ENCODE measurements at regions not wholly inside any gene's neighbourhood (a gene's known extent, or its start where the extent isn't known, plus 50 kb on each side); places are given as distances from the start of the nearest gene placed in this dataset.
"Not testable (repeated sequence)": the region's sequence is repeated elsewhere in the genome, so short reads cannot be mapped to it uniquely, and the experiment has no call there.

GRCh38 chr20:12821249-12821648 lies 187.5 kb upstream of the SPTLC3 start:
- no peak for DNase-seq (ENCODE audit: low spot score)

GRCh38 chr20:12823734-12824133 lies 185.0 kb upstream of the SPTLC3 start:
- DNase-seq (ENCODE audit: low spot score): no peak

- no peak for DNase-seq (ENCODE audit: low spot score)
Observed at GRCh38 chr20:12824328-12825225, 184.2 kb upstream of the SPTLC3 start.

- no peak for DNase-seq (ENCODE audit: low spot score)
Observed at GRCh38 chr20:12825226-12825595, 183.6 kb upstream of the SPTLC3 start.

GRCh38 chr20:12827816-12828385 lies 180.9 kb upstream of the SPTLC3 start:
- DNase-seq (ENCODE audit: low spot score): no peak

GRCh38 chr20:12829170-12829569 lies 179.6 kb upstream of the SPTLC3 start:
- DNase-seq (ENCODE audit: low spot score): no peak

- DNase-seq (ENCODE audit: low spot score): no peak
Observed at GRCh38 chr20:12833861-12834260, 174.9 kb upstream of the SPTLC3 start.

- DNase-seq (ENCODE audit: low spot score): no peak
Observed at GRCh38 chr20:12835999-12836398, 172.8 kb upstream of the SPTLC3 start.

GRCh38 chr20:12837646-12838045 lies 171.1 kb upstream of the SPTLC3 start:
- no peak for DNase-seq (ENCODE audit: low spot score)

GRCh38 chr20:12838261-12838866 lies 170.4 kb upstream of the SPTLC3 start:
- DNase-seq (ENCODE audit: low spot score): no peak

- DNase-seq (ENCODE audit: low spot score): peak; percentile 12
Observed at GRCh38 chr20:12847872-12848271, 160.9 kb upstream of the SPTLC3 start.

GRCh38 chr20:12849225-12849910 lies 159.4 kb upstream of the SPTLC3 start:
- no peak for DNase-seq (ENCODE audit: low spot score)

- not testable (repeated sequence) for DNase-seq (ENCODE audit: low spot score)
Observed at GRCh38 chr20:12857643-12858042, 151.1 kb upstream of the SPTLC3 start.

- DNase-seq (ENCODE audit: low spot score): no peak
Observed at GRCh38 chr20:12860619-12861247, 148.0 kb upstream of the SPTLC3 start.

GRCh38 chr20:12869669-12870068 lies 139.1 kb upstream of the SPTLC3 start:
- no peak for DNase-seq (ENCODE audit: low spot score)

GRCh38 chr20:12870588-12870987 lies 138.2 kb upstream of the SPTLC3 start:
- DNase-seq (ENCODE audit: low spot score): no peak

- DNase-seq (ENCODE audit: low spot score): no peak
Observed at GRCh38 chr20:12874933-12875332, 133.8 kb upstream of the SPTLC3 start.

- no peak for DNase-seq (ENCODE audit: low spot score)
Observed at GRCh38 chr20:12875510-12875909, 133.3 kb upstream of the SPTLC3 start.

- DNase-seq (ENCODE audit: low spot score): no peak
Observed at GRCh38 chr20:12882832-12883506, 125.8 kb upstream of the SPTLC3 start.

- no peak for DNase-seq (ENCODE audit: low spot score)
Observed at GRCh38 chr20:12883507-12883885, 125.3 kb upstream of the SPTLC3 start.

- no peak for DNase-seq (ENCODE audit: low spot score)
Observed at GRCh38 chr20:12886618-12887363, 122.0 kb upstream of the SPTLC3 start.

Measured in SW480 (cell line).